ENCODE measurements at regions not wholly inside any gene's neighbourhood (a gene's known extent, or its start where the extent isn't known, plus 50 kb on each side); places are given as distances from the start of the nearest gene placed in this dataset.

DNA sequence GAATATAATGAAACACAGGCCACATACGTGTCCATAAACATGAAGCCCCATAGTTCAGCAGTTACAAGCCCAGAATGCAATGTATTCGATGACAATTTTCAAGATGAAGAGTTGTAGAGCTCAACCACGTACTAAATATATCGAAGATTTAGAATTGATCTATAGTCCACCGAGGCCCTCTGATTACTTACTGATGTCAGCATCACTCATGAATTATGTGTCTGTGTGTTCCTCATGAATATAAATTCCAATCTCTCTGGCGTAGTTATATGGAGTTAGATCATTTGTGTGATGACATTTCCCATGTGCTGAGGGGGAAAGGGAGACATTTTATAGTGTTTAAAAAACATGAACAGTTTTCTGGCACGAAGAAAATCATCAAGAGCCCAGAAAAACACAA is 97.5 kb downstream of the PFDN4 start:
- Histone ChIP-seq H3K9me3 (replicated peaks) (no peaks in the 10 kb centered on the region), H3K27me3 (replicated peaks) (peaks cover 7% of the 10 kb centered on the region; the same call in 1 of the 2 replicates), H3K4me3 (no peak overlapping the region), H3K36me3 (no peaks in the 10 kb centered on the region), H3K4me1 (replicated peaks) (no peaks in the 10 kb centered on the region), H3K27ac (no peak overlapping the region)
- no peak for DNase-seq (ENCODE audit: low read depth in 1 of 2, low spot score in 2 of 2)

DNA sequence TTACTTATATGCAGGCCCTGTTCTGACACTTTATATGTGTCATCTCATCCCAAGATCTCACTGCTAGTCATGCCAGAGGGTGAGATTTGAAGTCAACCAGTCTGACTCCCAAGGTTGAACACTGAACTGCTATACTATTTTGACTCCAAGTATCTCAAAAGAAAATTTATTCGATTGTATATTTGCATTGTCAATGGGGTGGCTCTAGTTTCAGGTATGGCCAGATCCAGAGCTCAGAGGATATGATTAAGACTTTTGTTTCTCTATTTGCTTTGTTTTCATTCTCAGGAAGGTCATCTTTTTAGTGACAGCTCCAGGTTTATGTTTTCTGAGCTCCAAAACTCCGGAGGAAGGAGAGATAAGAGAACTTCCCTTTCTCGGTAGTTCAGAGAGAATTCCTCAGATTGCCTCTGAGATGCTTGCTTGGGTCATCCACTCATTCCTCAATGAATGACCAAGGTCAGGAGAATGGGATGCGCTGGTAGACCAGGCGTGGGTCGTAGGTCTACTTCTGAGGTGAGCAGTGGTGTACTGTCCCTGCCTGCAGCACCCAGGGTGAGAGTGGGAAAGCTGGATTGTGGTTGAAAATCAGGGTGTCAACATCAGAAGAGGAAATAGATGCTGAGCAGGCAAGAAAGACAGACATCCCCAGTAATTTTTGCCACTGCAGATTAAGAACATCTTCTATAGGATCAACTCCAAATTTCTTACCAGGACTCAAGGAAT is 99.3 kb downstream of the PFDN4 start:
- no peaks in the 10 kb centered on the region for H3K4me1 ChIP-seq (replicated peaks)
- DNase-seq (ENCODE audit: low read depth in 1 of 2, low spot score in 2 of 2) = no peak
- H3K9me3 ChIP-seq (replicated peaks) = no peaks in the 10 kb centered on the region
- no peaks in the 10 kb centered on the region for H3K36me3 ChIP-seq
- no peak overlapping the region for H3K4me3 ChIP-seq
- peaks cover 2% of the 10 kb centered on the region; the same call in 1 of the 2 replicates for H3K27me3 ChIP-seq (replicated peaks)
- H3K27ac ChIP-seq = no peak overlapping the region

DNA sequence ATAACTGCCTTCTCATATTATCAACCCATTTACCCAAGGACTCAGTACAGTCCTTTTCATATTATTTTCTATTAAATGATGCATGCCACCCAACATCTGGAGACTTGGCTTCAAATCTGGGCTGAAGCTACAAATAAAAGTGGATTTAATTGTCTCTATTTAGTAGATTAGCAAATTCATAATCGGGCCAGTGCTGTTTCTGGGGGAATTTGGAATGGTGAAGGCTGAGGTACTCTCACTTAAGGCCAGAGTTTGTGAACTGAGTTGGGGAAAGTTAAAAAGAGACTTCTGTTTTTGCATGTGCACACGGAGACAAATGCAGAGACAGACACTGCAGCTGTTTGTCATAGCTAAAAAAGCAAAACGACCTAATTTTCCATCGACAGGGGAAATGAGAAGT is 100.9 kb downstream of the PFDN4 start:
- Histone ChIP-seq H3K27ac (no peak overlapping the region), H3K9me3 (replicated peaks) (no peaks in the 10 kb centered on the region), H3K4me3 (no peak overlapping the region), H3K27me3 (replicated peaks) (peaks cover 2% of the 10 kb centered on the region; the same call in 1 of the 2 replicates), H3K36me3 (no peaks in the 10 kb centered on the region), H3K4me1 (replicated peaks) (no peaks in the 10 kb centered on the region)
- DNase-seq (ENCODE audit: low read depth in 1 of 2, low spot score in 2 of 2) = no peak

DNA sequence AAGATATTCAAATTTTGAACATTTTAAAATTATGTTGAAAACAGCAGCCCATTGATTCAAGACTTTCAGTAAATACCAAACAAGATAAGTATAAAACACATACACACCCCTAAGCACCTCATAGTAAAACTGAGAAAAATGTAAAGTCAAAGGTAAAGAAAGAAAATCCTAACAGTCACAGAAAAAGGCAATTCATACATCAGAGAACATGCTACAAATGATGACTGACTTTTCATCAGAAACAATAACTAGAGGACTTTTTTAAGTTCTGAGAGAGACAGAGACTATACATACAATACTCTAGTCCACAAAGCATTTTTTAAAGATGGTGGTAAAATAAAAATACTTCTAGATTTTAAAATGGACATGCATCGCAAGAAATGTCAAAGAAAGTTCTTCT is 111.0 kb downstream of the PFDN4 start:
- no peaks in the 10 kb centered on the region for H3K36me3 ChIP-seq
- H3K27ac ChIP-seq = no peak overlapping the region
- H3K4me3 ChIP-seq = no peak overlapping the region
- DNase-seq (ENCODE audit: low read depth in 1 of 2, low spot score in 2 of 2) = no peak
- H3K27me3 ChIP-seq (replicated peaks) = no peaks in the 10 kb centered on the region
- H3K4me1 ChIP-seq (replicated peaks) = no peaks in the 10 kb centered on the region
- H3K9me3 ChIP-seq (replicated peaks) = no peaks in the 10 kb centered on the region

DNA sequence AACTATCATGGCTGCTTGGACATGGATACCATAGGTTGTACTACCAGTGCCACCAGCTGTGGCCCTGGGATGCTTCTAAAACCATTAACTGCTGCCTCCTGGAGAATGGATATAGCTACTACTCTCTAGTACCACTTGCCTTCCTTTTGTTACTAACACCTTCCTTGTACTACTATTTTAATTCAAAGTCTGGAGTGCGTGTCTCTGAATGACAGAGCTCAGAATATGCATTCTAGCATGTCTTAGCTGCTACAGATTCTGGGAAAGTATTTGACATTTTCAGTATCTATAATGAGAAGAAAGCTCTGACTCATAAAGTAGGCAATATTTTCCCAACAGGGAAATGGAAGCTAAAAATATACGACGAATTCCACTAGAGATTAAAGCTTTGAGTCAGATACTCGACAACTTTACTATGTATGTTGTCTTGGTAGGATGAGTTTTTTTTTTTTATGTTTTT is 112.3 kb downstream of the PFDN4 start:
- Histone ChIP-seq H3K36me3 (no peaks in the 10 kb centered on the region), H3K9me3 (replicated peaks) (no peaks in the 10 kb centered on the region), H3K27me3 (replicated peaks) (peaks cover 5% of the 10 kb centered on the region; the same call in 1 of the 2 replicates), H3K4me1 (replicated peaks) (no peaks in the 10 kb centered on the region), H3K27ac (no peak overlapping the region), H3K4me3 (no peak overlapping the region)
- no peak for DNase-seq (ENCODE audit: low read depth in 1 of 2, low spot score in 2 of 2)

DNA sequence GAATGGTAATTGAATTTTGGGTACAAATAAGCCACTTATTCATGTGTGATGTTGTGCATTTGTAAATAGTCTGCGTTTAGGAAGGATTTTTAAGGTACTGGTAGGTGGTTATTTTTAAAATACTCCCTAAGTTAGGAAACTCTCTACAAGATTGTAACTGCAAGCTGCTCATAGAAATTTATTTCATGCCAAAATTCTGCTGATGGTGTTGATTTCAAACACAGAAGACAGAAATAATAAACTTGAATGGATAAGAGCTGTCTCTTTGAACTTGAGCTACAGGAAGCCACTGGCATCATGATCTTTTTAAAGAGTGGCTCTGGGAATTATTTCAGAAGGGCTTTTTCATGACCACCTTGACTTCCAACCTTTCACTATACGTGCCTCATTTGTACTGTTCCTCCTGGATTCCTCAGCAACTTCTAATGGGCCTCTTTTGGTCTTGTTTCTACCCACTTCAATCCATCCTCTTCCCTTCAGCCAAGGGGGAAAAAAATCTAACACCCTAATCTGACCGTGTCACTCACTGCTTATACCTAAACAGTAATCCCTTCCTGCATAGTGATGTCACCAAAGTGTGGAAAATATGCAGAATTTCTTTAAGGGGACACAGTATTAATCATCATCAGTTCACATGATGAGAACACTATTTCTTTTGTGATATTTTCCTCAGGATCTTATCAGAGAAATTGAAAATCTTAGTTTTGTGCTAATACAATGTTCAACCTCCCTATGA is 113.6 kb downstream of the PFDN4 start:
- no peaks in the 10 kb centered on the region for H3K9me3 ChIP-seq (replicated peaks)
- peaks cover 5% of the 10 kb centered on the region; the same call in 1 of the 2 replicates for H3K27me3 ChIP-seq (replicated peaks)
- no peak overlapping the region for H3K27ac ChIP-seq

DNA sequence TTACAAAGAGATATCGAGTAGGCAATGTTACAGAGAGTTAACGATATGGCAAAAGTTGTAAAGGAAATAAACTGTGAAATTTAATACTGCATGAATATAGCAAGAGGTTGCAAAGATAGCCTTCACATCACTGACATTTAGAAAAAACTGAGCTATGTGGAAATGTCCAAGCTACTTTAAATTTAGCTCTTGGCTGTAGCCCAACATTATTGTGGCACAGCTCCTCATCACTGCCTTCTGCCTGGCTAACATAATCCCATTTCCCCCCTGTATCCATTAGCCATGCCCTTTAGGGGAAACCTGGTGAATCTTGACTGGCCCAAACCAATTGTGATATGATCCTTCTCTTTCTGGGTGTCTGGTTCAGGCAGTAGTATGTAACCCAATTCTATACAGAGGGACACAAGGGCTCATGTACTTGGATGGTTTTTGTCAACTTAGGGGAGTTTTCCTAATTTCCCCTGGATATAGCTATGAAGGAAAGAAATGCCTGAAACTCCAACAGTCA is 115.4 kb downstream of the PFDN4 start:
- DNase-seq (ENCODE audit: low read depth in 1 of 2, low spot score in 2 of 2) = no peak
- Histone ChIP-seq H3K4me3 (no peak overlapping the region), H3K36me3 (no peaks in the 10 kb centered on the region), H3K9me3 (replicated peaks) (no peaks in the 10 kb centered on the region), H3K27me3 (replicated peaks) (peaks cover 5% of the 10 kb centered on the region; the same call in 1 of the 2 replicates), H3K4me1 (replicated peaks) (no peaks in the 10 kb centered on the region), H3K27ac (no peak overlapping the region)

More for the DNA sequence above, 113.6 kb downstream of the PFDN4 start:
- H3K36me3 ChIP-seq = no peaks in the 10 kb centered on the region
- DNase-seq (ENCODE audit: low read depth in 1 of 2, low spot score in 2 of 2) = no peak
- H3K4me1 ChIP-seq (replicated peaks) = no peaks in the 10 kb centered on the region
- H3K4me3 ChIP-seq = no peak overlapping the region

DNA sequence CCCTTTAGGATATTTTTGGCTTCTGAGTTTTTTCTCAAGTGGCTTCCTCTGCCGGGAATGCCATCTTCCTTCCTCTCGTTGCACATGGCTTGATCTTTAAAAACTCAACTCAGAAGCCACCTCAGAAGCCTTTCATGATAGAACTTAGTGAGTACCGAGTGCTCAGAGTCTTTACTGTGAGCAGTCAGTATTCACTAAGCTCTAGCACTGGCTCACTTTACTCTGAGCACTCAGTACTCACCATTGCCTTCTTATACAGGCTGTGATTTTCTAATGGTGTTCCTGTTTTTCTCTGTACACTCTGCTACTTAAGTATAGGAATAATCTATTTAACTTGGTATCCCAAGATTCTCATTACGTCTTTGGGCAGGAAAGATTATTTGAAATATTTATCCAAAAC is 116.2 kb downstream of the PFDN4 start:
- no peak for DNase-seq (ENCODE audit: low read depth in 1 of 2, low spot score in 2 of 2)
- Histone ChIP-seq H3K9me3 (replicated peaks) (no peaks in the 10 kb centered on the region), H3K27ac (no peak overlapping the region), H3K36me3 (no peaks in the 10 kb centered on the region), H3K4me1 (replicated peaks) (no peaks in the 10 kb centered on the region), H3K27me3 (replicated peaks) (peaks cover 5% of the 10 kb centered on the region; the same call in 1 of the 2 replicates), H3K4me3 (no peak overlapping the region)

DNA sequence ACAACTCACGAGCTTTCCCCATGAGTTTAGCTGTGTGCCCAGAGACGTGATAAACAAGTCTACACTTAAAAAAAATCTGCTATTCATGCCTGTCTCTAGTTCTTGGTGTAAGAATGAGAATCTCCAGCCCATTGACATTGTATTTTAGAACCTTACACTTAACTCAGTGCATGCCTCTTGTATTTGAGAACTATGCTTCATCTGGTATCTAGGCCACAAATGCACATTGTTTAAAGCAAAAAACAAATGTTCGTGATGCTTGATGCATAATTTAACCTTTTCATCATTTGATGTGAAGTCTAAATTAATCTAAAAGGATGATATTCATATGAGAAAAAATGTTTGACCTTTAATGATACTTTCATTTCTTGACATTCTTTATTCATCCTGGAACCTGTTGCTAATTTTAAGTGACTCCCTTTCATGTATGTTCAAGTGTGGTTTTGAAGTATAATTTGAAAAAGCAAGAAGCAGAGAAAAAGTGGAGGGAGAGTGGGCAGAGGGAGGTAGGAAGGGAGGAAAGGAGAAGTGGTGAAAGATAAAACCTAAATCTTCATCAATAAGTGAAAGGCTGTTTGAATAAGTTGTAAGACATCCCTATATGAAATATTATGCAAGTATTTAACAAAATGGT is 116.9 kb downstream of the PFDN4 start:
- DNase-seq (ENCODE audit: low read depth in 1 of 2, low spot score in 2 of 2) = no peak
- Histone ChIP-seq H3K4me3 (no peak overlapping the region), H3K27me3 (replicated peaks) (peaks cover 5% of the 10 kb centered on the region; the same call in 1 of the 2 replicates), H3K9me3 (replicated peaks) (no peaks in the 10 kb centered on the region), H3K36me3 (no peaks in the 10 kb centered on the region), H3K27ac (no peak overlapping the region), H3K4me1 (replicated peaks) (no peaks in the 10 kb centered on the region)

DNA sequence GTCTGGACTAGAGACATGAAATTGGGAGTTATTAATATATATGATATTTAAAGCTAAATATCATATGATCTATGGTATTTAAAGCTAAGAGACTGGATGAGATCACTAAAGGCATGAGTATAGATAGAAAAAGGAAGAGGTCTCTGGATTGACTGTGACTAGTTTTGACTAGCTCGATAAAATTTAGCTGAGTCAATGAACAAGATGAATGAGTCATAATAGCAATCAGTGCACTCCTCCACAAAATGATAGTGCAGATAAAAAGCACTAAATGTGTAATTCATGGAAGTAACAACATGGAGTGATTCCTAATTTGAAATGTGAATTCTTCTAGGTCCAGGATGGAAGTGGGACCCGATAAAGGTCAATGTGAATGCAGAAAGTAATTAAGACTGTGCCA is 127.4 kb downstream of the PFDN4 start:
- Histone ChIP-seq H3K9me3 (replicated peaks) (no peaks in the 10 kb centered on the region), H3K36me3 (no peaks in the 10 kb centered on the region), H3K27me3 (replicated peaks) (no peaks in the 10 kb centered on the region), H3K27ac (no peak overlapping the region), H3K4me1 (replicated peaks) (peaks cover 3% of the 10 kb centered on the region), H3K4me3 (no peak overlapping the region)
- no peak for DNase-seq (ENCODE audit: low read depth in 1 of 2, low spot score in 2 of 2)

DNA sequence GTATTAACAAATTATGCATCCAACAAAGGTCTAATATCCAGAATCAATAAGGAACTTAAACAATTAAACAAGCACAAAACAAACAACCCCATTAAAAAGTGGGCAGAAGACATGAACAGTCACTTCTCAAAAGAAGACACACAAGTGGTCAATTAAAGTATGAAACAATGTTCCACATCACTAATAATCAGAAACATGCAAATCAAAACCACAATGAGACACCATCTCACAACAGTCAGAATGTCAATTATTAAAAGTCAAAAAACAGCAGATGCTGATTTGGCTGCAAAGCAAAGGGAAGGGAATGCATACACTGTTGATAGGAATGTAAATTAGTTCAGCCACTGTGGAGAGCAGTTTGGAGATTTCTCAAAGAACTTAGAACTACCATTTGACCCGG is 129.3 kb downstream of the PFDN4 start:
- H3K4me3 ChIP-seq = no peak overlapping the region
- no peaks in the 10 kb centered on the region for H3K36me3 ChIP-seq
- H3K27me3 ChIP-seq (replicated peaks) = no peaks in the 10 kb centered on the region
- no peaks in the 10 kb centered on the region for H3K9me3 ChIP-seq (replicated peaks)
- DNase-seq (ENCODE audit: low read depth in 1 of 2, low spot score in 2 of 2) = no peak
- H3K4me1 ChIP-seq (replicated peaks) = peaks cover 13% of the 10 kb centered on the region
- H3K27ac ChIP-seq = no peak overlapping the region

DNA sequence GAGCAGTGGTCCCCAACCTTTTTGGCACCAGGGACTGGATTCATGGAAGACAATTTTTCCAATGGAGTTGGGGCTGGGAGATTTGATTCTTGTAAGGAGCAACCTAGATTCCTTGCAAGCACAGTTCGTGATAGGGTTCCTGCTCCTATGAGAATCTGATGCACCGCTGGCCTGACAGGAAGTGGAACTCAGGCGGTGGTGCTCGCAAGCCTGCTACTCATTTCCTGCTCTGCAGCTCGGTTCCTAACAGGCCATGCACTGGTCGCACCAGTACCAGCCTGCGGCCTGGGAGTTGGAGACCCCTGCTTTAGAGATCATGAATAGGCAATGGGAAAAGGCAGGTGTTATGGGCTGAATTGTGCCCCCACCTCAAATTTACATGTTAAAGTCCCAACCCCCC is 131.2 kb downstream of the PFDN4 start:
- H3K4me3 ChIP-seq = no peak overlapping the region
- no peak for DNase-seq (ENCODE audit: low read depth in 1 of 2, low spot score in 2 of 2)
- no peaks in the 10 kb centered on the region for H3K36me3 ChIP-seq
- H3K9me3 ChIP-seq (replicated peaks) = no peaks in the 10 kb centered on the region
- no peaks in the 10 kb centered on the region for H3K27me3 ChIP-seq (replicated peaks)
- no peak overlapping the region for H3K27ac ChIP-seq
- peaks cover 19% of the 10 kb centered on the region for H3K4me1 ChIP-seq (replicated peaks)

DNA sequence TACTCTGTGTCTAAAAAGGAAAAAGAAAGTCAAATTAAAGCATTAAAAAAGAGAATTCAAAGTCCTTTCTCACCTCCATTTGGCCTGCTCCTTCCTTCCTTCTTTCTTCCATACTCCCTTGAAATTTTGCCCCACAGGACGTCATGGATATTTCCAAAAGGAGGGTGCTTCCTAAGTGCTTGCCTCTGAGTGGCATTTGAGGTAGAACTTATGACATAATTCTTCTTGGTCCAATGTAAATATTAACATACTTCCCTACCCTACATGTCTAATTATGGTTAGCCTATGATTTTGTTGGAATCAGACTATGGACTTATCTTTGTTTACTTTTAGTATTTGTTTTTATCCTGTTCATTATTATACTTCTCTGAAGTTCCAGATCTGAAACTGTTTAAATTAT is 132.3 kb downstream of the PFDN4 start:
- no peak for DNase-seq (ENCODE audit: low read depth in 1 of 2, low spot score in 2 of 2)

DNA sequence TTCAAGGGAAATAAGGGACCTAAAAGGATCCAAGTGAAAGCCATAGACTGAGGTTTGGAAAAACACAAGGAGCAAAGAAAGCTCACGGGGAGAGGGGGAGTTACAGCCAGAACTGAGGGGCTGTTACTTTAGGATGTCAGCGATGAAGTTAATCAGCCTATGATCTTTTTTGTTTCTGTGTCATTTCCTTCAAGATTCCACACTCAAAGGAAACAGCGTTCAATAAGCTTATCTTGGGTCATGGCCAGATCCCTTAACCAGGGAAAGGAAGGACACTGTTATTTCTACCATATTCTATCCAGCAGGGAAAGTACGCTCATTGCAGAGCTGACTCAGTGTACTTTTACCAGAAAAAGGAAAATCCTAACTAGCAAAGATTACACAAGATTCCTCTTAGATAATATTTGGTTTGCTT is 132.8 kb downstream of the PFDN4 start:
- peaks cover 32% of the 10 kb centered on the region for H3K4me1 ChIP-seq (replicated peaks)
- peak in 1 of 2 experiments; percentile 36 for DNase-seq (ENCODE audit: low read depth in 1 of 2, low spot score in 2 of 2)
- H3K36me3 ChIP-seq = no peaks in the 10 kb centered on the region
- H3K27me3 ChIP-seq (replicated peaks) = no peaks in the 10 kb centered on the region
- H3K27ac ChIP-seq = peak overlapping the region; percentile 17; the same call in 1 of the 2 replicates
- no peak overlapping the region for H3K4me3 ChIP-seq
- no peaks in the 10 kb centered on the region for H3K9me3 ChIP-seq (replicated peaks)

More for the DNA sequence above, 132.3 kb downstream of the PFDN4 start:
- Histone ChIP-seq H3K9me3 (replicated peaks) (no peaks in the 10 kb centered on the region), H3K36me3 (no peaks in the 10 kb centered on the region), H3K4me1 (replicated peaks) (peaks cover 27% of the 10 kb centered on the region), H3K27me3 (replicated peaks) (no peaks in the 10 kb centered on the region), H3K27ac (peak overlapping the region; percentile 17; the same call in 1 of the 2 replicates), H3K4me3 (no peak overlapping the region)

Data from SJSA1 (cell line).